K562 (cell line): ENCODE measurements at regions not wholly inside any gene's neighbourhood (a gene's known extent, or its start where the extent isn't known, plus 50 kb on each side); places are given as distances from the start of the nearest gene placed in this dataset.

Source experiments
- ATAC-seq: fragments of 200-7000 bp; cut with Tn5 transposase; 3 replicates; pipeline ENCODE4 v1.9.1; 2020; ENCODE audit warnings: moderate library complexity
- BruUV-seq: library from RNA; stranded (reverse); fragments of 400-500 nt; replicated peaks from 2 replicates; lab custom pipeline; 2021; lab: Mats Ljungman, UMichigan
- CTCF ChIA-PET: fragments of 300-600 bp; formaldehyde crosslinking; extraction: SDS; loops from one replicate; lab custom pipeline; 2021; ENCODE audit warnings: low intra/inter-chr PET ratio; lab: Yijun Ruan, JAX
- POLR2A ChIA-PET: fragments of 300-600, 350-650 bp; sonication (Branson Sonifier 250); formaldehyde crosslinking; extraction: SDS; loops from one replicate; lab custom pipeline; 2021; ENCODE audit warnings: antibody characterized with exemption, inconsistent platforms; lab: Yijun Ruan, JAX
- DNase-seq, 4 experiments: peaks; one replicate each; pipeline versions ENCODE4 v3.0.0 to v3.0.0-alpha.2; 2011 to 2018; ENCODE audit warnings: low spot score in 3 of 4, mixed read lengths in 3 of 4; ENCODE audit errors: extremely low read depth in 1 of 4
- FAIRE-seq: peaks from 2 replicates; lab custom pipeline; 2011; peaks lifted over from hg19 to GRCh38; lab: Jason Lieb, UNC
- H2AFZ ChIP-seq: 2 replicates; pipeline ENCODE4 v1.6.0; 2011; ENCODE audit warnings: low read depth, low read length, control low read depth, inconsistent platforms
- H3K27ac ChIP-seq: fragments of 200-600 bp; 3 replicates; pipeline ENCODE4 v1.8.0; 2011; ENCODE audit warnings: low read depth, mild to moderate bottlenecking, control low read depth, inconsistent platforms, low read length, moderate library complexity, mixed read lengths; ENCODE audit errors: extremely low read depth
- H3K27me3 ChIP-seq, 2 experiments: fragments of 300-600 bp in 1 of 2; 2 replicates in 1 of 2; 3 replicates in 1 of 2; pipeline versions ENCODE4 v1.6.0 to v1.8.0; 2011; ENCODE audit warnings: inconsistent platforms in 2 of 2, low read length in 2 of 2, mild to moderate bottlenecking in 1 of 2, mixed read lengths in 1 of 2, moderate library complexity in 1 of 2; ENCODE audit not compliant: control insufficient read depth in 2 of 2, insufficient read depth in 2 of 2
- H3K36me3 ChIP-seq: fragments of 300-600 bp; 3 replicates; pipeline ENCODE4 v1.8.0; 2011; ENCODE audit warnings: mild to moderate bottlenecking, low read length, inconsistent platforms; ENCODE audit not compliant: control insufficient read depth, insufficient read depth
- H3K4me1 ChIP-seq, 2 experiments: fragments of 200-600 bp in 1 of 2; replicated peaks in 1 of 2; 2 replicates in 1 of 2; 3 replicates in 1 of 2; pipeline versions ENCODE4 v1.5.1 to v1.8.0; 2011; ENCODE audit warnings: inconsistent platforms in 2 of 2, low read length in 2 of 2, mild to moderate bottlenecking in 1 of 2, mixed read lengths in 1 of 2, moderate library complexity in 1 of 2; ENCODE audit not compliant: control insufficient read depth in 2 of 2, insufficient read depth in 2 of 2
- H3K4me2 ChIP-seq: 2 replicates; pipeline ENCODE4 v1.6.1; 2011; ENCODE audit warnings: low read length, control low read depth, inconsistent platforms, mixed read lengths; ENCODE audit not compliant: insufficient read depth
- H3K4me3 ChIP-seq: fragments of 200-600 bp; sonication (generic), shearing (Covaris generic); 2 replicates; pipeline ENCODE4 v1.5.1; 2016; ENCODE audit warnings: control low read depth, inconsistent platforms
- H3K79me2 ChIP-seq: fragments of 200-600 bp; 3 replicates; pipeline ENCODE4 v1.8.0; 2011; ENCODE audit warnings: low read length, inconsistent platforms; ENCODE audit not compliant: control insufficient read depth, insufficient read depth
- H3K9ac ChIP-seq, 2 experiments: 2 replicates each; pipeline versions ENCODE4 v1.6.0 to v1.6.1; 2011; ENCODE audit warnings: low read depth in 2 of 2, low read length in 2 of 2, control low read depth in 1 of 2, inconsistent platforms in 1 of 2, mild to moderate bottlenecking in 1 of 2, mixed read lengths in 1 of 2; ENCODE audit not compliant: insufficient read depth in 1 of 2
- H3K9me1 ChIP-seq: one replicate; pipeline ENCODE4 v1.6.0; 2011; ENCODE audit warnings: inconsistent platforms, mild to moderate bottlenecking, low read length, moderate library complexity; ENCODE audit not compliant: control insufficient read depth, insufficient read depth
- H3K9me3 ChIP-seq: replicated peaks from 2 replicates; pipeline ENCODE4 v1.5.1; 2011; ENCODE audit warnings: low read depth, low read length, inconsistent platforms; ENCODE audit not compliant: control insufficient read depth, insufficient read depth
- H4K20me1 ChIP-seq: replicated peaks from 2 replicates; pipeline ENCODE4 v1.6.1; 2011; ENCODE audit warnings: low read length, inconsistent platforms, mixed read lengths; ENCODE audit not compliant: control insufficient read depth, insufficient read depth
- ATF1 ChIP-seq, 2 experiments: fragments of 450-650 bp in 1 of 2; IDR thresholded peaks; 2 replicates each; pipeline ENCODE4 v1.6.1; 2016; ENCODE audit warnings: missing compliant biosample characterization in 1 of 2, missing genetic modification characterization in 1 of 2
- BCLAF1 ChIP-seq, 2 experiments: fragments of 450-650 bp in 1 of 2; IDR thresholded peaks; 2 replicates each; pipeline ENCODE4 v1.6.1; 2011 to 2017; ENCODE audit warnings: low read depth in 2 of 2, antibody characterized with exemption in 1 of 2, borderline replicate concordance in 1 of 2, low read length in 1 of 2, mild to moderate bottlenecking in 1 of 2, mixed read lengths in 1 of 2; ENCODE audit not compliant: control insufficient read depth in 1 of 2
- BHLHE40 ChIP-seq: IDR thresholded peaks from 2 replicates; pipeline ENCODE4 v1.6.1; 2011; ENCODE audit warnings: low read length, improper control_type of control experiment
- FOXO4 ChIP-seq: fragments of 450-650 bp; formaldehyde crosslinking; IDR thresholded peaks from 2 replicates; pipeline ENCODE4 v1.4.0; 2020; ENCODE audit warnings: mild to moderate bottlenecking, moderate library complexity
- HDAC3 ChIP-seq: fragments of 450-650 bp; IDR thresholded peaks from 2 replicates; pipeline ENCODE4 v1.6.1; 2018; ENCODE audit warnings: borderline replicate concordance, mild to moderate bottlenecking, moderate library complexity; ENCODE audit not compliant: partially characterized antibody
- HLTF ChIP-seq: fragments of 450-650 bp; IDR thresholded peaks from 2 replicates; pipeline ENCODE4 v1.6.1; 2016
- HMBOX1 ChIP-seq: sonication (generic); IDR thresholded peaks from 2 replicates; pipeline ENCODE4 v1.6.1; 2016
- MED1 ChIP-seq: sonication (generic); formaldehyde crosslinking; IDR thresholded peaks from 2 replicates; pipeline ENCODE4 v1.8.1; 2023; ENCODE audit warnings: missing genetic modification reagents, borderline replicate concordance
- NFE2 ChIP-seq: IDR thresholded peaks from 2 replicates; pipeline ENCODE4 v1.6.1; 2014; ENCODE audit warnings: antibody characterized with exemption, low read depth
- NR2F6 ChIP-seq: fragments of 450-650 bp; formaldehyde crosslinking; IDR thresholded peaks from 2 replicates; pipeline ENCODE4 v1.4.0; 2020; ENCODE audit warnings: mild to moderate bottlenecking
- NUFIP1 ChIP-seq: fragments of 450-650 bp; IDR thresholded peaks from 2 replicates; pipeline ENCODE4 v1.6.1; 2018; ENCODE audit not compliant: partially characterized antibody
- UBTF ChIP-seq, 2 experiments: IDR thresholded peaks; 2 replicates each; pipeline ENCODE4 v1.6.1; 2012; ENCODE audit warnings: improper control_type of control experiment in 2 of 2, low read depth in 2 of 2, low read length in 2 of 2, borderline replicate concordance in 1 of 2
- ZBTB49 ChIP-seq: sonication (generic); formaldehyde crosslinking; IDR thresholded peaks from 2 replicates; pipeline ENCODE4 v1.8.0; 2022; ENCODE audit warnings: missing genetic modification reagents, mild to moderate bottlenecking, borderline replicate concordance
- WGBS: fragments of 100-300 bp; shearing (Covaris generic); methylation state at CpG from one replicate; pipeline ENCODE4 v1.1.6; 2016; ENCODE audit warnings: low coverage, mixed read lengths; ENCODE audit not compliant: insufficient coverage; ENCODE audit errors: missing lambda C conversion rate; 5-methylcytosine and 5-hydroxymethylcytosine counted together
- in situ Hi-C: fragments of 300-500 bp; cut with MboI; formaldehyde crosslinking; loops from 4 replicates; pipeline ENCODE4 v1.15.0; 2018; ENCODE audit warnings: inconsistent platforms, mixed read lengths
- intact Hi-C: fragments of 100-400 bp; cut with micrococcal nuclease; formaldehyde crosslinking; loops from 2 replicates; pipeline ENCODE4 v1.14.2; 2022

GRCh38 chr18:68449292-68449691, 265.6 kb downstream of the TMX3 start:
- Histone ChIP-seq H3K9me3 (no peaks in the 10 kb centered on the region), H3K27me3 (no peaks in the 10 kb centered on the region), H3K9ac (no peak overlapping the region), H2AFZ (no peak overlapping the region), H4K20me1 (no peaks in the 10 kb centered on the region), H3K36me3 (no peaks in the 10 kb centered on the region), H3K4me1 (no peaks in the 10 kb centered on the region), H3K4me3 (no peak overlapping the region), H3K79me2 (no peaks in the 10 kb centered on the region), H3K4me2 (no peak overlapping the region), H3K27ac (no peak overlapping the region), H3K9me1 (no peaks in the 10 kb centered on the region)
- DNase-seq (no peak), FAIRE-seq (no peak), ATAC-seq (no peak)
- no TSS peak for BruUV-seq
- WGBS = 0% methylated on average over 2 of the region's 2 CpGs
- ChIA-PET CTCF (no interaction called here), POLR2A (no interaction called here)
- intact Hi-C loops (no loop called here), in situ Hi-C loops (no loop called here)
- TF ChIP-seq BHLHE40 = no peak
- TF ChIP-seq HMBOX1 = no peak
- TF ChIP-seq UBTF (IDR thresholded peaks at IDR 0.05; ENCODE audit: borderline replicate concordance in 1 of 2, low read depth in 2 of 2, low read length in 2 of 2) = no peak
- TF ChIP-seq HLTF = no peak
- TF ChIP-seq ZBTB49 = no peak
- no peak for TF ChIP-seq BCLAF1 (IDR thresholded peaks at IDR 0.05; ENCODE audit: borderline replicate concordance in 1 of 2, control insufficient read depth in 1 of 2, low read depth in 2 of 2, low read length in 1 of 2)
- no peak for TF ChIP-seq MED1 (CRISPR knock-in tag)
- no peak for TF ChIP-seq NFE2
- no peak for TF ChIP-seq NUFIP1
- no peak for TF ChIP-seq HDAC3
- no peak for TF ChIP-seq NR2F6 (CRISPR knock-in tag)
- no peak for TF ChIP-seq FOXO4 (CRISPR knock-in tag)
- TF ChIP-seq ATF1 (CRISPR knock-in tag; IDR thresholded peaks at IDR 0.05) = no peak
- no peak for TF ChIP-seq ATF1 (tag; IDR thresholded peaks at IDR 0.05)
